ENCODE measurements at regions not wholly inside any gene's neighbourhood (a gene's known extent, or its start where the extent isn't known, plus 50 kb on each side); places are given as distances from the start of the nearest gene placed in this dataset.

- WGBS, 2 experiments (ENCODE audit: insufficient coverage in 2 of 2), result no CpG with 5 or more reads among the region's 1 CpG
- Histone ChIP-seq H3K36me3 (ENCODE audit: control insufficient read depth, insufficient read depth, low read length) (no peaks in the 10 kb centered on the region), H3K4me3 (ENCODE audit: extremely low read depth, insufficient read depth, low read length, poor library complexity, severe bottlenecking) (no peak overlapping the region), H3K27ac (ENCODE audit: low read depth, low read length, severe bottlenecking) (no peak overlapping the region), H3K4me1 (ENCODE audit: control insufficient read depth, insufficient read depth, low read length, poor library complexity, severe bottlenecking) (no peaks in the 10 kb centered on the region), H3K9me3 (ENCODE audit: control insufficient read depth, low read length) (no peaks in the 10 kb centered on the region)
Measured at GRCh38 chr1:82707681-82708080, 906.9 kb downstream of the ADGRL2 start.

- H3K4me1 ChIP-seq (ENCODE audit: control insufficient read depth, insufficient read depth, low read length, poor library complexity, severe bottlenecking), result no peaks in the 10 kb centered on the region
- no CpG with 5 or more reads among the region's 2 CpGs for WGBS, 2 experiments (ENCODE audit: insufficient coverage in 2 of 2)
- no peak overlapping the region for H3K4me3 ChIP-seq (ENCODE audit: extremely low read depth, insufficient read depth, low read length, poor library complexity, severe bottlenecking)
- H3K27ac ChIP-seq (ENCODE audit: low read depth, low read length, severe bottlenecking), result no peak overlapping the region
- H3K9me3 ChIP-seq (ENCODE audit: control insufficient read depth, low read length), result no peaks in the 10 kb centered on the region
- no peaks in the 10 kb centered on the region for H3K36me3 ChIP-seq (ENCODE audit: control insufficient read depth, insufficient read depth, low read length)
Measured at GRCh38 chr1:82706741-82707140, 906.0 kb downstream of the ADGRL2 start.

GRCh38 chr1:82704966-82705365 is 904.2 kb downstream of the ADGRL2 start:
- Histone ChIP-seq H3K36me3 (ENCODE audit: control insufficient read depth, insufficient read depth, low read length) (no peaks in the 10 kb centered on the region), H3K4me1 (ENCODE audit: control insufficient read depth, insufficient read depth, low read length, poor library complexity, severe bottlenecking) (no peaks in the 10 kb centered on the region)

GRCh38 chr1:82704393-82704792 is 903.7 kb downstream of the ADGRL2 start:
- Histone ChIP-seq H3K27ac (ENCODE audit: low read depth, low read length, severe bottlenecking) (no peak overlapping the region), H3K4me3 (ENCODE audit: extremely low read depth, insufficient read depth, low read length, poor library complexity, severe bottlenecking) (no peak overlapping the region), H3K4me1 (ENCODE audit: control insufficient read depth, insufficient read depth, low read length, poor library complexity, severe bottlenecking) (no peaks in the 10 kb centered on the region), H3K36me3 (ENCODE audit: control insufficient read depth, insufficient read depth, low read length) (no peaks in the 10 kb centered on the region), H3K9me3 (ENCODE audit: control insufficient read depth, low read length) (no peaks in the 10 kb centered on the region)
- WGBS, 2 experiments (ENCODE audit: insufficient coverage in 2 of 2), result no CpG with 5 or more reads among the region's 3 CpGs

More at GRCh38 chr1:82704966-82705365, 904.2 kb downstream of the ADGRL2 start:
- H3K9me3 ChIP-seq (ENCODE audit: control insufficient read depth, low read length), result no peaks in the 10 kb centered on the region
- no peak overlapping the region for H3K27ac ChIP-seq (ENCODE audit: low read depth, low read length, severe bottlenecking)
- H3K4me3 ChIP-seq (ENCODE audit: extremely low read depth, insufficient read depth, low read length, poor library complexity, severe bottlenecking), result no peak overlapping the region

GRCh38 chr1:82703951-82704350 is 903.2 kb downstream of the ADGRL2 start:
- Histone ChIP-seq H3K9me3 (ENCODE audit: control insufficient read depth, low read length) (no peaks in the 10 kb centered on the region), H3K4me1 (ENCODE audit: control insufficient read depth, insufficient read depth, low read length, poor library complexity, severe bottlenecking) (no peaks in the 10 kb centered on the region), H3K4me3 (ENCODE audit: extremely low read depth, insufficient read depth, low read length, poor library complexity, severe bottlenecking) (no peak overlapping the region), H3K27ac (ENCODE audit: low read depth, low read length, severe bottlenecking) (no peak overlapping the region), H3K36me3 (ENCODE audit: control insufficient read depth, insufficient read depth, low read length) (no peaks in the 10 kb centered on the region)

GRCh38 chr1:82700476-82700875 is 899.7 kb downstream of the ADGRL2 start:
- no peak overlapping the region for H3K27ac ChIP-seq (ENCODE audit: low read depth, low read length, severe bottlenecking)
- no peaks in the 10 kb centered on the region for H3K4me1 ChIP-seq (ENCODE audit: control insufficient read depth, insufficient read depth, low read length, poor library complexity, severe bottlenecking)
- WGBS, 2 experiments (ENCODE audit: insufficient coverage in 2 of 2), result 77% methylated on average over 3 of the region's 5 CpGs; no CpG with 5 or more reads in 1 of the 2 experiments
- no peaks in the 10 kb centered on the region for H3K36me3 ChIP-seq (ENCODE audit: control insufficient read depth, insufficient read depth, low read length)
- H3K4me3 ChIP-seq (ENCODE audit: extremely low read depth, insufficient read depth, low read length, poor library complexity, severe bottlenecking), result no peak overlapping the region
- H3K9me3 ChIP-seq (ENCODE audit: control insufficient read depth, low read length), result no peaks in the 10 kb centered on the region

- Histone ChIP-seq H3K4me3 (ENCODE audit: extremely low read depth, insufficient read depth, low read length, poor library complexity, severe bottlenecking) (no peak overlapping the region), H3K27ac (ENCODE audit: low read depth, low read length, severe bottlenecking) (no peak overlapping the region), H3K9me3 (ENCODE audit: control insufficient read depth, low read length) (no peaks in the 10 kb centered on the region), H3K4me1 (ENCODE audit: control insufficient read depth, insufficient read depth, low read length, poor library complexity, severe bottlenecking) (no peaks in the 10 kb centered on the region), H3K36me3 (ENCODE audit: control insufficient read depth, insufficient read depth, low read length) (no peaks in the 10 kb centered on the region)
- 92 to 100% methylated on average over 1 to 3 of the region's 8 CpGs for WGBS, 2 experiments (ENCODE audit: insufficient coverage in 2 of 2)
Measured at GRCh38 chr1:82697965-82698364, 897.2 kb downstream of the ADGRL2 start.

- Histone ChIP-seq H3K4me3 (ENCODE audit: extremely low read depth, insufficient read depth, low read length, poor library complexity, severe bottlenecking) (no peak overlapping the region), H3K9me3 (ENCODE audit: control insufficient read depth, low read length) (no peaks in the 10 kb centered on the region), H3K4me1 (ENCODE audit: control insufficient read depth, insufficient read depth, low read length, poor library complexity, severe bottlenecking) (no peaks in the 10 kb centered on the region), H3K27ac (ENCODE audit: low read depth, low read length, severe bottlenecking) (no peak overlapping the region), H3K36me3 (ENCODE audit: control insufficient read depth, insufficient read depth, low read length) (no peaks in the 10 kb centered on the region)
- WGBS, 2 experiments (ENCODE audit: insufficient coverage in 2 of 2), result no CpG with 5 or more reads among the region's 2 CpGs
Measured at GRCh38 chr1:82695443-82695842, 894.7 kb downstream of the ADGRL2 start.

GRCh38 chr1:82690411-82690810 is 889.7 kb downstream of the ADGRL2 start:
- Histone ChIP-seq H3K4me3 (ENCODE audit: extremely low read depth, insufficient read depth, low read length, poor library complexity, severe bottlenecking) (no peak overlapping the region), H3K27ac (ENCODE audit: low read depth, low read length, severe bottlenecking) (no peak overlapping the region), H3K9me3 (ENCODE audit: control insufficient read depth, low read length) (peaks cover 13% of the 10 kb centered on the region), H3K4me1 (ENCODE audit: control insufficient read depth, insufficient read depth, low read length, poor library complexity, severe bottlenecking) (no peaks in the 10 kb centered on the region), H3K36me3 (ENCODE audit: control insufficient read depth, insufficient read depth, low read length) (no peaks in the 10 kb centered on the region)
- WGBS, 2 experiments (ENCODE audit: insufficient coverage in 2 of 2), result no CpG with 5 or more reads among the region's 1 CpG

GRCh38 chr1:82689217-82689616 is 888.5 kb downstream of the ADGRL2 start:
- no peak overlapping the region for H3K27ac ChIP-seq (ENCODE audit: low read depth, low read length, severe bottlenecking)
- peaks cover 13% of the 10 kb centered on the region for H3K9me3 ChIP-seq (ENCODE audit: control insufficient read depth, low read length)
- H3K4me1 ChIP-seq (ENCODE audit: control insufficient read depth, insufficient read depth, low read length, poor library complexity, severe bottlenecking), result no peaks in the 10 kb centered on the region
- 68 to 93% methylated on average over 2 to 3 of the region's 4 CpGs for WGBS, 2 experiments (ENCODE audit: insufficient coverage in 2 of 2)
- no peaks in the 10 kb centered on the region for H3K36me3 ChIP-seq (ENCODE audit: control insufficient read depth, insufficient read depth, low read length)
- H3K4me3 ChIP-seq (ENCODE audit: extremely low read depth, insufficient read depth, low read length, poor library complexity, severe bottlenecking), result no peak overlapping the region

GRCh38 chr1:82686774-82687173 is 886.0 kb downstream of the ADGRL2 start:
- Histone ChIP-seq H3K27ac (ENCODE audit: low read depth, low read length, severe bottlenecking) (no peak overlapping the region), H3K36me3 (ENCODE audit: control insufficient read depth, insufficient read depth, low read length) (no peaks in the 10 kb centered on the region), H3K4me3 (ENCODE audit: extremely low read depth, insufficient read depth, low read length, poor library complexity, severe bottlenecking) (no peak overlapping the region), H3K4me1 (ENCODE audit: control insufficient read depth, insufficient read depth, low read length, poor library complexity, severe bottlenecking) (no peaks in the 10 kb centered on the region), H3K9me3 (ENCODE audit: control insufficient read depth, low read length) (peaks cover 13% of the 10 kb centered on the region)

- no peak overlapping the region for H3K27ac ChIP-seq (ENCODE audit: low read depth, low read length, severe bottlenecking)
- no peaks in the 10 kb centered on the region for H3K36me3 ChIP-seq (ENCODE audit: control insufficient read depth, insufficient read depth, low read length)
- WGBS, 2 experiments (ENCODE audit: insufficient coverage in 2 of 2), result 75% methylated on average over 1 of the region's 1 CpG; no CpG with 5 or more reads in 1 of the 2 experiments
- H3K4me3 ChIP-seq (ENCODE audit: extremely low read depth, insufficient read depth, low read length, poor library complexity, severe bottlenecking), result no peak overlapping the region
- H3K4me1 ChIP-seq (ENCODE audit: control insufficient read depth, insufficient read depth, low read length, poor library complexity, severe bottlenecking), result no peaks in the 10 kb centered on the region
- H3K9me3 ChIP-seq (ENCODE audit: control insufficient read depth, low read length), result no peaks in the 10 kb centered on the region
Measured at GRCh38 chr1:82646888-82647287, 846.2 kb downstream of the ADGRL2 start.

All from mesodermal cell (in vitro differentiated cells).